Neural cell (in vitro differentiated cells): ENCODE measurements at regions not wholly inside any gene's neighbourhood (a gene's known extent, or its start where the extent isn't known, plus 50 kb on each side); places are given as distances from the start of the nearest gene placed in this dataset.

Source experiments
- CTCF ChIP-seq: fragments of 450-650 bp; IDR thresholded peaks from 2 replicates; pipeline ENCODE4 v1.5.1; 2014; ENCODE audit warnings: antibody characterized with exemption, mild to moderate bottlenecking, moderate library complexity; ENCODE audit not compliant: poor library complexity, severe bottlenecking
- EP300 ChIP-seq: fragments of 450-650 bp; conservative IDR thresholded peaks from 2 replicates; pipeline ENCODE4 v1.6.1; 2014; ENCODE audit warnings: antibody characterized with exemption, mild to moderate bottlenecking, moderate library complexity; ENCODE audit not compliant: poor library complexity, severe bottlenecking
- EZH2 ChIP-seq: fragments of 200-600, 300-800 bp; shearing (Covaris generic), sonication (generic); IDR thresholded peaks from 2 replicates; pipeline ENCODE4 v1.6.1; 2014; ENCODE audit warnings: antibody characterized with exemption, low read length, borderline replicate concordance, mild to moderate bottlenecking; ENCODE audit not compliant: insufficient read depth, poor library complexity, severe bottlenecking
- POLR2AphosphoS5 ChIP-seq: IDR thresholded peaks from 2 replicates; pipeline ENCODE4 v1.6.1; 2012
- RAD21 ChIP-seq: fragments of 450-650 bp; conservative IDR thresholded peaks from 2 replicates; pipeline ENCODE4 v1.6.1; 2014; ENCODE audit warnings: antibody characterized with exemption, mild to moderate bottlenecking, moderate library complexity
- TF ChIP-seq, protein P1 (sequence below): IDR thresholded peaks from 2 replicates; pipeline ENCODE4 v1.6.1; 2012; ENCODE audit warnings: borderline replicate concordance

GRCh38 chr15:93360976-93361375 is 272.0 kb upstream of the RGMA start:
- TF ChIP-seq CTCF (no peak), EZH2 (no peak), POLR2AphosphoS5 (no peak), RAD21 (no peak), EP300 (no peak)
- TF ChIP-seq, protein P1, sequence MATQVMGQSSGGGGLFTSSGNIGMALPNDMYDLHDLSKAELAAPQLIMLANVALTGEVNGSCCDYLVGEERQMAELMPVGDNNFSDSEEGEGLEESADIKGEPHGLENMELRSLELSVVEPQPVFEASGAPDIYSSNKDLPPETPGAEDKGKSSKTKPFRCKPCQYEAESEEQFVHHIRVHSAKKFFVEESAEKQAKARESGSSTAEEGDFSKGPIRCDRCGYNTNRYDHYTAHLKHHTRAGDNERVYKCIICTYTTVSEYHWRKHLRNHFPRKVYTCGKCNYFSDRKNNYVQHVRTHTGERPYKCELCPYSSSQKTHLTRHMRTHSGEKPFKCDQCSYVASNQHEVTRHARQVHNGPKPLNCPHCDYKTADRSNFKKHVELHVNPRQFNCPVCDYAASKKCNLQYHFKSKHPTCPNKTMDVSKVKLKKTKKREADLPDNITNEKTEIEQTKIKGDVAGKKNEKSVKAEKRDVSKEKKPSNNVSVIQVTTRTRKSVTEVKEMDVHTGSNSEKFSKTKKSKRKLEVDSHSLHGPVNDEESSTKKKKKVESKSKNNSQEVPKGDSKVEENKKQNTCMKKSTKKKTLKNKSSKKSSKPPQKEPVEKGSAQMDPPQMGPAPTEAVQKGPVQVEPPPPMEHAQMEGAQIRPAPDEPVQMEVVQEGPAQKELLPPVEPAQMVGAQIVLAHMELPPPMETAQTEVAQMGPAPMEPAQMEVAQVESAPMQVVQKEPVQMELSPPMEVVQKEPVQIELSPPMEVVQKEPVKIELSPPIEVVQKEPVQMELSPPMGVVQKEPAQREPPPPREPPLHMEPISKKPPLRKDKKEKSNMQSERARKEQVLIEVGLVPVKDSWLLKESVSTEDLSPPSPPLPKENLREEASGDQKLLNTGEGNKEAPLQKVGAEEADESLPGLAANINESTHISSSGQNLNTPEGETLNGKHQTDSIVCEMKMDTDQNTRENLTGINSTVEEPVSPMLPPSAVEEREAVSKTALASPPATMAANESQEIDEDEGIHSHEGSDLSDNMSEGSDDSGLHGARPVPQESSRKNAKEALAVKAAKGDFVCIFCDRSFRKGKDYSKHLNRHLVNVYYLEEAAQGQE, result no peak
